Kidney (tissue), 13 donors: ENCODE measurements at regions not wholly inside any gene's neighbourhood (a gene's known extent, or its start where the extent isn't known, plus 50 kb on each side); places are given as distances from the start of the nearest gene placed in this dataset.
"Not testable (repeated sequence)": the region's sequence is repeated elsewhere in the genome, so short reads cannot be mapped to it uniquely, and the experiment has no call there.

Source experiments
- DNase-seq, 5 donors: peaks; one replicate each; pipeline ENCODE4 v3.0.0-alpha.2; 2013 to 2020
- FAIRE-seq: peaks from 2 replicates; lab custom pipeline; 2012; peaks lifted over from hg19 to GRCh38; lab: Jason Lieb, UNC
- H3K27ac ChIP-seq, 2 donors: one replicate each; pipeline ENCODE4 v1.7.0; 2013; ENCODE audit warnings: low read depth in 2 of 2, low read length in 2 of 2, inconsistent platforms in 1 of 2
- H3K27me3 ChIP-seq: one replicate; pipeline ENCODE4 v1.7.1; 2013; ENCODE audit warnings: low read length, inconsistent platforms; ENCODE audit not compliant: control insufficient read depth, insufficient read depth
- H3K36me3 ChIP-seq, 3 donors: one replicate each; pipeline versions ENCODE4 v1.7.0 to v1.7.1; 2013; ENCODE audit warnings: low read length in 3 of 3, control low read depth in 1 of 3, inconsistent platforms in 1 of 3; ENCODE audit not compliant: insufficient read depth in 3 of 3, control insufficient read depth in 2 of 3
- H3K4me1 ChIP-seq, 3 donors: one replicate each; pipeline versions ENCODE4 v1.7.0 to v1.7.1; 2013; ENCODE audit warnings: low read length in 3 of 3, inconsistent platforms in 1 of 3, low read depth in 1 of 3; ENCODE audit not compliant: control insufficient read depth in 2 of 3, insufficient read depth in 2 of 3
- H3K4me3 ChIP-seq, 3 donors: one replicate each; pipeline versions ENCODE4 v1.7.0 to v1.8.1; 2013; ENCODE audit warnings: low read length in 3 of 3, control low read depth in 1 of 3, inconsistent platforms in 1 of 3
- H3K9ac ChIP-seq, 3 donors: one replicate each; pipeline versions ENCODE4 v1.7.0 to v1.7.1; 2013; ENCODE audit warnings: low read length in 3 of 3, control low read depth in 1 of 3, inconsistent platforms in 1 of 3
- H3K9me3 ChIP-seq, 3 donors: one replicate each; pipeline versions ENCODE4 v1.7.0 to v1.7.1; 2013; ENCODE audit warnings: low read length in 3 of 3, control low read depth in 1 of 3, inconsistent platforms in 1 of 3; ENCODE audit not compliant: control insufficient read depth in 2 of 3, insufficient read depth in 1 of 3
- CTCF ChIP-seq: IDR thresholded peaks from 3 replicates; pipeline ENCODE4 v1.5.1; 2012; ENCODE audit warnings: mild to moderate bottlenecking, moderate library complexity, borderline replicate concordance; ENCODE audit not compliant: insufficient read depth; ENCODE audit errors: extremely low read depth
- intact Hi-C: fragments of 100-400 bp; cut with DNase I; formaldehyde crosslinking; loops from one replicate; pipeline ENCODE4 v1.11.1; 2022
- donor health status: control.
- donor health status: control.
- donor health status: control.
- donor health status: control.
- donor health status: control.
- donor health status: DM: yes; HTN: yes; CAD: no.
- donor health status: Normal renal cell carcinoma (clear cell type).

GRCh38 chr2:44067012-44067790 lies 71.4 kb upstream of the LRPPRC start:
- H3K36me3 ChIP-seq, H3K4me3 ChIP-seq, DNase-seq, H3K27ac ChIP-seq, H3K27me3 ChIP-seq, H3K9me3 ChIP-seq, H3K4me1 ChIP-seq, H3K9ac ChIP-seq, intact Hi-C loops, FAIRE-seq: not testable (repeated sequence)

GRCh38 chr2:44067791-44068181 lies 72.0 kb upstream of the LRPPRC start:
- H3K4me3 ChIP-seq, H3K4me1 ChIP-seq, intact Hi-C loops, DNase-seq, H3K27ac ChIP-seq, H3K9ac ChIP-seq, H3K9me3 ChIP-seq, FAIRE-seq, H3K27me3 ChIP-seq, H3K36me3 ChIP-seq: not testable (repeated sequence)

- FAIRE-seq (no peak), DNase-seq (no peak)
- H3K4me1 ChIP-seq = no peaks in the 10 kb centered on the region
- TF ChIP-seq CTCF = no peak
- intact Hi-C loops = no loop called here
- H3K27ac ChIP-seq = no peak overlapping the region
- no peaks in the 10 kb centered on the region for H3K27me3 ChIP-seq
- H3K4me3 ChIP-seq = no peak overlapping the region
- H3K9ac ChIP-seq = no peak overlapping the region
- no peaks in the 10 kb centered on the region for H3K9me3 ChIP-seq
- no peaks in the 10 kb centered on the region for H3K36me3 ChIP-seq
Observed at GRCh38 chr2:44071454-44072046, 75.8 kb upstream of the LRPPRC start.

GRCh38 chr2:44073667-44074066 lies 77.9 kb upstream of the LRPPRC start:
- H3K27ac ChIP-seq, DNase-seq, H3K9me3 ChIP-seq, H3K27me3 ChIP-seq, H3K4me1 ChIP-seq, H3K9ac ChIP-seq, intact Hi-C loops, H3K4me3 ChIP-seq, H3K36me3 ChIP-seq, FAIRE-seq: not testable (repeated sequence)

- H3K9me3 ChIP-seq, H3K9ac ChIP-seq, intact Hi-C loops, H3K36me3 ChIP-seq, H3K27ac ChIP-seq, DNase-seq, FAIRE-seq, H3K27me3 ChIP-seq, H3K4me3 ChIP-seq, H3K4me1 ChIP-seq: not testable (repeated sequence)
Observed at GRCh38 chr2:44074795-44075194, 79.0 kb upstream of the LRPPRC start.
